IMR-90 (cell line): ENCODE measurements at regions not wholly inside any gene's neighbourhood (a gene's known extent, or its start where the extent isn't known, plus 50 kb on each side); places are given as distances from the start of the nearest gene placed in this dataset.

Experiments used
- ATAC-seq: fragments of 200-7000 bp; cut with Tn5 transposase; 2 replicates; pipeline ENCODE4 v1.9.1; 2020; ENCODE audit warnings: low read depth, mild to moderate bottlenecking, moderate library complexity
- BruUV-seq: library from RNA; stranded (reverse); fragments of 400-500 nt; replicated peaks from 2 replicates; lab custom pipeline; 2021; lab: Mats Ljungman, UMichigan
- CTCF ChIA-PET: fragments of 300-600 bp; formaldehyde crosslinking; extraction: SDS; loops from one replicate; lab custom pipeline; 2021; ENCODE audit warnings: antibody characterized with exemption; lab: Yijun Ruan, JAX
- POLR2A ChIA-PET: fragments of 300-600 bp; sonication (Branson Sonifier 250); formaldehyde crosslinking; loops from one replicate; lab custom pipeline; 2022; ENCODE audit warnings: antibody characterized with exemption; ENCODE audit not compliant: unreplicated experiment; lab: Charles Lee
- DNase-seq: peaks from one replicate; pipeline ENCODE4 v3.0.0; 2013
- H2AFZ ChIP-seq: replicated peaks from 2 replicates; pipeline ENCODE3; 2013; ENCODE audit warnings: low read length, mild to moderate bottlenecking; ENCODE audit not compliant: poor library complexity
- H2AK5ac ChIP-seq: 2 replicates; pipeline ENCODE4 v1.6.1; 2013; ENCODE audit warnings: low read depth, low read length, inconsistent platforms
- H2AK9ac ChIP-seq: replicated peaks from 2 replicates; pipeline ENCODE3; 2013; ENCODE audit warnings: mild to moderate bottlenecking, low read depth, low read length, moderate library complexity; ENCODE audit not compliant: poor library complexity
- H2BK120ac ChIP-seq: 2 replicates; pipeline ENCODE4 v1.6.1; 2013; ENCODE audit warnings: low read depth, low read length, inconsistent platforms
- H2BK15ac ChIP-seq: 3 replicates; pipeline ENCODE4 v1.6.1; 2013; ENCODE audit warnings: low read depth, low read length, inconsistent platforms
- H2BK20ac ChIP-seq: 2 replicates; pipeline ENCODE4 v1.6.1; 2013; ENCODE audit warnings: low read depth, mild to moderate bottlenecking, inconsistent platforms, low read length, moderate library complexity
- H2BK5ac ChIP-seq: 2 replicates; pipeline ENCODE4 v1.6.1; 2013; ENCODE audit warnings: mild to moderate bottlenecking, low read depth, low read length, inconsistent platforms; ENCODE audit not compliant: poor library complexity, severe bottlenecking
- H3K14ac ChIP-seq: replicated peaks from 2 replicates; pipeline ENCODE4 v1.6.1; 2013; ENCODE audit warnings: low read depth, low read length, inconsistent platforms
- H3K18ac ChIP-seq: 2 replicates; pipeline ENCODE4 v1.6.1; 2013; ENCODE audit warnings: low read depth, low read length, control low read depth
- H3K23ac ChIP-seq: 2 replicates; pipeline ENCODE4 v1.6.1; 2013; ENCODE audit warnings: low read depth, low read length, inconsistent platforms
- H3K27ac ChIP-seq: 2 replicates; pipeline ENCODE4 v1.5.1; 2013; ENCODE audit warnings: mild to moderate bottlenecking, control low read depth, low read length; ENCODE audit not compliant: insufficient read depth
- H3K27me3 ChIP-seq: 2 replicates; pipeline ENCODE4 v1.6.1; 2013; ENCODE audit warnings: low read length; ENCODE audit not compliant: control insufficient read depth, insufficient read depth
- H3K36me3 ChIP-seq: 2 replicates; pipeline ENCODE4 v1.6.1; 2013; ENCODE audit warnings: low read length, mixed read lengths; ENCODE audit not compliant: control insufficient read depth, insufficient read depth
- H3K4ac ChIP-seq: 2 replicates; pipeline ENCODE4 v1.6.1; 2013; ENCODE audit warnings: low read depth, low read length, inconsistent platforms
- H3K4me1 ChIP-seq: 2 replicates; pipeline ENCODE4 v1.6.1; 2013; ENCODE audit warnings: low read length, mixed read lengths; ENCODE audit not compliant: control insufficient read depth, insufficient read depth
- H3K4me2 ChIP-seq: 2 replicates; pipeline ENCODE4 v1.6.1; 2013; ENCODE audit warnings: low read depth, mild to moderate bottlenecking, control low read depth, low read length, moderate library complexity
- H3K4me3 ChIP-seq: 2 replicates; pipeline ENCODE4 v1.5.1; 2013; ENCODE audit warnings: low read depth, mild to moderate bottlenecking, control low read depth, low read length, moderate library complexity; ENCODE audit not compliant: insufficient read depth
- H3K56ac ChIP-seq: 2 replicates; pipeline ENCODE4 v1.6.1; 2013; ENCODE audit warnings: low read length, inconsistent platforms; ENCODE audit not compliant: insufficient read depth; ENCODE audit errors: extremely low read depth
- H3K79me1 ChIP-seq, 2 experiments: 2 replicates each; pipeline ENCODE4 v1.6.1; 2013; ENCODE audit warnings: low read length in 2 of 2, inconsistent platforms in 1 of 2, low read depth in 1 of 2
- H3K9ac ChIP-seq: 2 replicates; pipeline ENCODE4 v1.6.1; 2013; ENCODE audit warnings: low read depth, low read length, control low read depth
- H3K9me1 ChIP-seq: 2 replicates; pipeline ENCODE4 v1.6.1; 2013; ENCODE audit warnings: low read length, inconsistent platforms; ENCODE audit not compliant: insufficient read depth
- H3K9me3 ChIP-seq: 2 replicates; pipeline ENCODE4 v1.6.1; 2013; ENCODE audit warnings: low read length; ENCODE audit not compliant: control insufficient read depth, insufficient read depth
- H4K20me1 ChIP-seq: 2 replicates; pipeline ENCODE4 v1.6.1; 2013; ENCODE audit warnings: low read length, inconsistent platforms; ENCODE audit not compliant: insufficient read depth
- H4K5ac ChIP-seq: 2 replicates; pipeline ENCODE4 v1.6.1; 2013; ENCODE audit warnings: mild to moderate bottlenecking, low read depth, low read length, control low read depth
- H4K8ac ChIP-seq, 2 experiments: 2 replicates each; pipeline ENCODE4 v1.6.1; 2013; ENCODE audit warnings: low read depth in 2 of 2, low read length in 2 of 2, control low read depth in 1 of 2, inconsistent platforms in 1 of 2
- H4K91ac ChIP-seq: 2 replicates; pipeline ENCODE4 v1.6.1; 2013; ENCODE audit warnings: low read depth, low read length, inconsistent platforms; ENCODE audit not compliant: insufficient read depth
- BHLHE40 ChIP-seq: fragments of 150-350 bp; IDR thresholded peaks from 2 replicates; pipeline ENCODE4 v1.6.1; 2016; ENCODE audit warnings: mild to moderate bottlenecking, low read depth, low read length
- CHD1 ChIP-seq: IDR thresholded peaks from 2 replicates; pipeline ENCODE4 v1.6.1; 2012; ENCODE audit warnings: low read depth, low read length, improper control_type of control experiment
- MAFK ChIP-seq: IDR thresholded peaks from 2 replicates; pipeline ENCODE4 v1.6.1; 2012; ENCODE audit warnings: low read depth, low read length, improper control_type of control experiment
- RAD21 ChIP-seq: IDR thresholded peaks from 2 replicates; pipeline ENCODE4 v1.6.1; 2012; ENCODE audit warnings: low read length, improper control_type of control experiment
- WGBS, 2 experiments: methylation state at CpG; one replicate each; pipeline versions ENCODE4 v1.1.5 to v1.1.7; 2013; ENCODE audit warnings: missing lambda C conversion rate in 2 of 2; ENCODE audit not compliant: insufficient read length in 1 of 2; ENCODE audit errors: extremely low coverage in 2 of 2; 5-methylcytosine and 5-hydroxymethylcytosine counted together
- dilution Hi-C: fragments of 300-500 bp; cut with HindIII; formaldehyde crosslinking; loops from one replicate; pipeline ENCODE4 v1.14.3; 2018; ENCODE audit warnings: low sequenced_read_pairs; ENCODE audit not compliant: unreplicated experiment
- in situ Hi-C: fragments of 300-500 bp; cut with MboI; formaldehyde crosslinking; loops from 3 replicates; pipeline ENCODE4 v1.14.3; 2019; ENCODE audit warnings: low sequenced_read_pairs, inconsistent platforms, mixed read lengths
- intact Hi-C: fragments of 100-400 bp; cut with micrococcal nuclease; formaldehyde crosslinking; loops from 2 replicates; pipeline ENCODE4 v1.10.0; 2022

- in situ Hi-C loops, result no loop called here
- no CpG with 5 or more reads among the region's 4 CpGs for WGBS, 2 experiments
These were observed 750.9 kb downstream of the BRINP3 start for GRCh38 chr1:189726806-189727205.

More at GRCh38 chr1:189726806-189727205, 750.9 kb downstream of the BRINP3 start:
- H2BK5ac ChIP-seq, result no peak overlapping the region
- H3K4me1 ChIP-seq, result no peaks in the 10 kb centered on the region
- intact Hi-C loops (no loop called here), dilution Hi-C loops (no loop called here)
- ChIA-PET POLR2A (no interaction called here), CTCF (no interaction called here)
- no peak overlapping the region for H2BK120ac ChIP-seq
- ATAC-seq, result no peak
- H3K9ac ChIP-seq, result no peak overlapping the region
- H4K91ac ChIP-seq, result no peak overlapping the region
- H3K14ac ChIP-seq, result no peak overlapping the region
- no peak overlapping the region for H2BK15ac ChIP-seq
- H4K5ac ChIP-seq, result no peak overlapping the region
- TF ChIP-seq CHD1 (no peak), BHLHE40 (no peak), MAFK (no peak), RAD21 (no peak)
- no TSS peak for BruUV-seq
- H3K56ac ChIP-seq, result no peak overlapping the region
- H3K4me3 ChIP-seq, result no peak overlapping the region
- H3K4ac ChIP-seq, result no peak overlapping the region
- no peaks in the 10 kb centered on the region for H3K9me3 ChIP-seq
- no peak overlapping the region for H3K23ac ChIP-seq
- no peaks in the 10 kb centered on the region for H3K27me3 ChIP-seq
- no peak overlapping the region for H2BK20ac ChIP-seq
- H3K4me2 ChIP-seq, result no peak overlapping the region
- H3K27ac ChIP-seq, result no peak overlapping the region
- H2AK9ac ChIP-seq, result no peak overlapping the region
- no peaks in the 10 kb centered on the region for H4K20me1 ChIP-seq
- no peak overlapping the region for H2AK5ac ChIP-seq
- no peak for DNase-seq
- no peak overlapping the region for H4K8ac ChIP-seq
- no peaks in the 10 kb centered on the region for H3K79me1 ChIP-seq
- H3K36me3 ChIP-seq, result no peaks in the 10 kb centered on the region
- no peaks in the 10 kb centered on the region for H3K9me1 ChIP-seq
- no peak overlapping the region for H3K18ac ChIP-seq
- no peak overlapping the region for H2AFZ ChIP-seq
